Stimulated activated CD4-positive, alpha-beta T cell treated with anti-CD3 and anti-CD28 coated beads, Interleukin-1b, Interleukin-23, amount 100 ng/mL, for 24 hours (primary cell): ENCODE measurements at regions not wholly inside any gene's neighbourhood (a gene's known extent, or its start where the extent isn't known, plus 50 kb on each side); places are given as distances from the start of the nearest gene placed in this dataset.
"Not testable (repeated sequence)": the region's sequence is repeated elsewhere in the genome, so short reads cannot be mapped to it uniquely, and the experiment has no call there.

Experiments used
- DNase-seq, 4 experiments: peaks; one replicate each; pipeline ENCODE4 v3.0.0-alpha.2; 2020; ENCODE audit warnings: low read depth in 4 of 4, low spot score in 1 of 4

DNA sequence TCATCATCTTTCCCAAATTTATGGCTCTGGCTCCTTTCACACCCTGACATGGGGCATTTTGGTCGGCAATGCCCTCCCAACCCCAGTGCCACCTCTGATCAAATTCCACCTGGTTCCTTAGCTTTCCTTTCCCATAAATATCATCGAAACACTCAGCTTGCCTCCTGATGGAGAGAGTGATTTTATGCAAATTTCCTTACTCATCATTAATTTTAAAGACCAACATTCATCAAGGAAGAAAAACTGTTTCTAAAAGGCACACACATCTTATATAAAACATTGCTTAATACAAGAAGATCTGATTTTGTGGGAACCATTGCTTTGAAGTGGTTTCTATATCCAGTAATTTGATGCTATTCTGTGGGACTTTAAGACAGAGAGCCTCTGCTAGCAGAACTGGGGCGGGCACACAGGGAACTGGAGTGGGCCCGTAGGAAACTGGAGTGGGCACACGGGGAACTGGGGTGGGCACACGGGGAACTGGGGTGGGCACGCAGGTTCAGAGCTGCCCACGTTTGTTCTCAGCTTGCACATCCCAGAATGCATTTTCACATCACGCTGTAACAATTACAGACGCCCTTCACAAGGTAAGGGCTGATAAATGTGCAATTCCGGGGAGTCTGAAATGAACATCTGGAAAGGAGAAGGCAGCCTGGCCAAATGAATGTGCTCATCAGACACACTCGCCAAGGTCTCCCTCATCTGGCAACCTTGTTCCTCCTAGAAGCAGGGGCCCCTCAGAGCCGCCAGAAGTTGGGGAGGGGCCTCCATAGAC, 174.2 kb downstream of the RTP5 start:
- DNase-seq = no peak

- no peak for DNase-seq
Measured at GRCh38 chr2:242044313-242044590, 174.7 kb downstream of the RTP5 start.

- not testable (repeated sequence) for DNase-seq
Measured at GRCh38 chr2:242045596-242046144, 176.1 kb downstream of the RTP5 start.

DNA sequence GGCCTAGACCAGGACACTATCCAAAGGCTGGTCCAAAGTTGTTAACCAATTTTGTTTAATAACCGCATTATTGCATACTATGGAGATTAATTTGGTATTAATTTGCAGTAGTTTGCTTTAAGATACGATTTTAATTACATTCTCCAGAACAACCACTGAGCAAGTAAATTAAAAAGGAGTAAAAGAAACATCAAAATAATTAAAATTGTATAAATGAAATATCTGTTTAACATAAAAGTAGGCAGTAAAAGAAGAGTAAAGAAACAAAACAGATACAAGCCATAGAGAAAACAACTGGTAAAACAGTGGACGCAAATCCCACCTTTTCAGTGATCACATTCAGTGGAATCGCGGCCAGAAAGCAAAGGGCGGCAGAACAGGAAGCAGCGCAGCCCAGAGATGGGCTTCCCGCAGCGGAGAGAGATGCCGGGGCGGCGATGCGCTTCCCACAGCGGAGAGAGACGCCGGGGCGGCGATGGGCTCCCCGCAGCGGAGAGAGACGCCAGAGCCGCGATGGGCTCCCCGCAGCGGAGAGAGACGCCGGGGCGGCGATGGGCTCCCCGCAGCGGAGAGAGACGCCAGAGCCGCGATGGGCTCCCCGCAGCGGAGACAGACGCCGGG, 176.8 kb downstream of the RTP5 start:
- no peak for DNase-seq

GRCh38 chr2:242047963-242048362, 178.4 kb downstream of the RTP5 start:
- DNase-seq = no peak

DNA sequence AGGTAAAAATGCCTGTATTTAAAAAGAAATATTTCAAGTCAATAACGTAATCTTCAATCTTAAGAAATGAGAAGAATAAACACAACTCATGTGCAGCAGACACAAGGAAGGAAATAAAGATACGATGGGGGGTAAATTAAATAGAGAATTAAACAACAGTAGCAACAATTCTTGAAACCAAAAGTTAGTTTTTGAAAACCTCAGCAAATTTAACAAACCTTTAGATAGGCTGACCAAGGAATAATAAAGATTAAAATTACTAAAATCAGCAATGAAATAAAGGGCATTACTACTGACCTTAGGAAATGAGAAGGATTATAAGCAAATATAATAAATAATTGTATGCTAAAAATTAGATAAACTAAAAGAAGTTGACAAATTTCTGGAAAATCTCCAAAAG, 178.9 kb downstream of the RTP5 start:
- no peak for DNase-seq

DNA sequence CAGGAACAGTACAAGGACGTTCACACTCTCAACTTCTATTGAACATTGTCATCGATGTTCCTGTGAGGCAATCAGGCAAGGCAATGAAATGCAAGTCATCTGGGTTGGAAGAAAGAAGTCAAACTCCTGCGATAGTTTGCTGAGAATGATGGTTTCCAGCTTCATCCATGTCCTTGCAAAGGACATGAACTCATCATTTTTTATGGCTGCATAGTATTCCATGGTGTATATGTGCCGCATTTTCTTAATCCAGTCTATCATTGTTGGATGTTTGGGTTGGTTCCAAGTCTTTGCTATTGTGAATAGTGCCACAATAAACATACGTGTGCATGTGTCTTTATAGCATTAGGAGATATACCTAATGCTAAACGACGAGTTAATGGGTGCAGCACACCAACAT, 180.0 kb downstream of the RTP5 start:
- DNase-seq = not testable (repeated sequence)

DNA sequence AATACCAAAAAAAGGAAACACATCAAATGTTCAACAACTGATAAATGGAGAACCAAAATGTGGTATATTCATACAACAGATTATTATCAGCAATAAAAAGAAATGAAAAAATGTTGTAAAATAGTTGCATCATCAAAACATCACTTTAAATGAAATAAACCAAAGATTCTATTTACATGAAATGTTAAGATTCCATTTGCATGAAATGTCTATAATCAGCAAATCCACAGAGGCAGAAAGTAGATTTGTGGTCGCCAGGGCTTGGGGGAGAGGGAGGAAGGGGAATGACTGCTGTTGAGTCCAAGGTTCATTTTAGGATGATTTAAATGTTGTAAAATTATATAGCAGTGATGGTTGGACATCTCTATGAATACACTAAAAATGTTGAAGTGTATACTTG, 181.9 kb downstream of the RTP5 start:
- no peak for DNase-seq

DNA sequence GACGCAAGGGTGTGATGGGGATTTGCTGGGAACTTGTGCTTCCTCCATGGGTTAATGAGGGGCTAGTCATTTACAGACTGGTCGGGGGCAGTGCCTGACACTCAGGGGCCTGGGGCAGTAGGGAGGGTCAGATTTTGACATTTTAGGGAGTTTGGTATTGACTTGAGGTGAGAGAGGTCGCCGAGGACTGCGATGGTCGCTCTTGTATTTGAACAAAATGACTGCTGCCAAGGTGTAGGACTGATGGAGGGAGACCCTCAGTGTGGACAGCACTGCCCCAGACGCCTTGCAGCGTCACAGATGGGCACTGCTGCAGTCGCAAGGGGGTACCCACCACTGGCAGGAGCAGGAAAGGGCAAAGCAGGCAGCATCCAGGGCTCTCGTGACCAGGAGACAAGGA, 182.9 kb downstream of the RTP5 start:
- no peak for DNase-seq

DNA sequence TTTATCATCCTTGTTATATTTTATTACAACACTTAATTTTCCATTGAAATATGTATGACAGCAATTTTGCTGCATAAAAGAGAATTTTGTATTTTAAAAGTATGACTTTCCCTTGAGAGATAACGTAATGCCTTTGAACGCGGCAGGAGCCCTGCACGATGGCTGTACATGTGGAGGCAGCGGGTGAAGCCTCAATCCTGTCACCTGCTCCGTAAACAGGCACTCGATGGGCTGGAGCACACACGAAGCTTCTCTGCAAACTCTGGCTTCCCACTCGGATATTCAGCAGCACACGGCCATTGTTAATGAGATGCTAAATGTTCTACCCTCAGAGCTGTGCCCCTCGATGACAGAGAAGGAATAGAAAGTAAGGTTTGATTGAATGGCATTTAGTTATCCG, 184.4 kb downstream of the RTP5 start:
- no peak for DNase-seq

GRCh38 chr2:242054406-242054805, 184.9 kb downstream of the RTP5 start:
- no peak for DNase-seq

- DNase-seq = no peak
Measured at GRCh38 chr2:242054881-242055801, 185.6 kb downstream of the RTP5 start.

- DNase-seq = no peak
Measured at GRCh38 chr2:242056026-242056425, 186.5 kb downstream of the RTP5 start.

DNA sequence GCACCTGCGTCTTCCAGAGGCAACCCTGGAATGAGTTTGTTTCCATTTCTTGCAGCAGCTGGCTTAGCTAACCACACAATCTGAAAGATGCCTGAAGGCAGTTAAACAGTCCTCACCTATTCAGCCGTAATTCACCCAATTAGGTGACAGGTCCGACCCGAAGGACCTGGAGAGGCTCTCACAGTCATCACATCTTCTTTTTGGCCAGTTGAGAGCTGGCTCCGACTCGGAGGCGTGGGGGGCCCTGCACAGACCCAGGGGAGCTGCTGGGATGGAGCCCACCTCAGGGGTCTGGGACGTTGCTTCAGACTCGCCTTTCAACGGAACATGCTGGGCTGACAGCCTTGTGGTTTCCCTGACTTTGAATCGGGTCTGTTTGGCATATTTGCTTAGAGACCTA, 187.3 kb downstream of the RTP5 start:
- no peak for DNase-seq

DNA sequence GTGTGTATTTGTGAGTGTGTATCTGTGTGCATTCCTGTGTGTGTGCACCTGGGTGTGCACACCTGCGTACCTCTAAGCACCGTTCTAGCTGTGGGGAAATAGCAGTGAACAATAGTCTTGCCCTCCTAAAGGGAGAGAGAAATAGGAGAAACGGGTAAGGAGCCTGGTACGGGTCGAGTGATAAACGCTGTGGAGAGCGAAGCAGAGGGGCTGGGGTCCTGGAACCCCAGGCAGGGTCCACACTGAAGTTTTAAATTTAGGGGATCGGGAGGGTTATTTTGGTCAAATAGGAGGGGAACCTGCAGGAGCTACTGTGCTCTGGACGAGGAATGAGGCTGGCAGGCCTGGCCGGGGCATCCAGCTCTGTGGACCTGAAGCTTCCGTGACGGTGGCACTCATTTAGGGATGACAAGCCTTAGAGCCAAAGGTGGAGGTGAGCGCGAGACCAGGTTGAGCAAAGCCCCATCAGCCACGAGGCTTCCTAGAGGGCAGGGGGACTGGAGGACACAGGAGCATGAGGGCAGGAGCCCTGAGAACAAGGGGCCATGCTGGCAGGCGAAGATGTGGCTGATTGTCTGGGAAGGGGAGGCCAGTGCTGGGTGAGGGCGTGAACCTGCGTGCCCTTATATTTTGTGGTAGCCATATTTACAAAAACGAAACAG, 188.0 kb downstream of the RTP5 start:
- no peak for DNase-seq

DNA sequence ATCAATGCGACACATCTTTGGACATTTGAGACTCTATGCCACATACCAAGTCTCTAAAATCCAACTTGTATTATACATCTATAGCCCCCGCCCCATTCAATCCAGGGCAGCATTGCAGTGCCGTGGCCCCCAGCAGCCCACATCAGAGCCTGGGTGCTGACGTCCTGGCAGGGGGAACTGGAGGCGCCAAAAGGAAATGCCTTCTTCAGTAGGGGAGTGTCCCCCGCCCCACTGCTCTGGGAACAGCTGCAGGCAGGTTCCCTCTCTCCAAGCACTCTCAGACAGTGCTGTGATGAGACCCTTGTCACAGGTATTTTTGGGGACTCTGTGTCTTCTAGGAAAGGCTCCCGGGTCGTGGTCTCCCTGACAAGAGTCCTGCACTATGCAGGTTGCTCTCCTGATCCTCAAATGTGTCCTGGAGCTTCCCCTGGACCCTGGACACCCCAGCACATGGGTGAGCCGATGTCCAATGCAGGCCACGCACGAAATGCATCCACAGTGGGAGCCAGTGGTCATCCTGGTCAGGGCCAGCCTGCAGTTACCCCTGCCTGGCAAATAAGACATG, 188.7 kb downstream of the RTP5 start:
- no peak for DNase-seq

DNA sequence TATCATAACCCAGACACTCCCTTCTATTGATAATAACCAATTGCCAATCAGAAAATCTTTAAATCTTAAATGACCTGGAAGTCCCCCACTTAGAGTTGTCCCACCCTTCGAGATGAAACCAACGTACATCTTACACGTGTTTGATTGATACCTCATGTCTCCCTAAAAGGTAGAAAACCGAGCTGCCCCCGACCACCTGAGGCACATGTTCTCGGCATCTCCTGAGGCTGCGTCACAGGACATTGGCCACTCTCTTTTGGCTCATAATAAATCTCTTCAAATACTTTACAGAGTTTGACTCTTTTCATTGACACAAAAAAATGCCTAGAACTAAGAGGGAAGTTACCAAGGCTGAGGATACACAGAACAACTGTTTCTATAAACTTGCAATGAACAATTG, 190.0 kb downstream of the RTP5 start:
- no peak for DNase-seq

- DNase-seq = no peak
Measured at GRCh38 chr2:242060212-242060835, 190.8 kb downstream of the RTP5 start.

GRCh38 chr2:242061930-242062329, 192.4 kb downstream of the RTP5 start:
- DNase-seq = not testable (repeated sequence)

DNA sequence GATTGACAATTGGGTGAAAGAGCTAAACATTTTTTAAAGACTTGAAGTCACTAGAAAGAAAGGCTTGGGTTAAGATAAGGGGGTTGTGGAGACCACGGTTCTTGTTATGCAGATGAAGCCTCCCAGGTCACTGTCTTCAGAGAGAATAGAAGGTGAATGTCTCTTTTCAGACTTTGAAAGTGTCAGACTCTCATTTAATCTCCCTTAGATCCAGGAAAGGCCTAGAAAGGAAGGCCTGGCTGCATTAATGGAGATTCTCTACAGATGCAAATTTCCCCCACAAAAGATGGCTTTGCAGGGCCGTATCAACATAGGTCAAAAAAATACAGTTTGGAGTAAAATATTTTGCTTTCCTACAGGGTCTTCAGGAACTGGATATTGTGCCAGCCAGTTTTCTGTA, 193.9 kb downstream of the RTP5 start:
- DNase-seq = no peak

DNA sequence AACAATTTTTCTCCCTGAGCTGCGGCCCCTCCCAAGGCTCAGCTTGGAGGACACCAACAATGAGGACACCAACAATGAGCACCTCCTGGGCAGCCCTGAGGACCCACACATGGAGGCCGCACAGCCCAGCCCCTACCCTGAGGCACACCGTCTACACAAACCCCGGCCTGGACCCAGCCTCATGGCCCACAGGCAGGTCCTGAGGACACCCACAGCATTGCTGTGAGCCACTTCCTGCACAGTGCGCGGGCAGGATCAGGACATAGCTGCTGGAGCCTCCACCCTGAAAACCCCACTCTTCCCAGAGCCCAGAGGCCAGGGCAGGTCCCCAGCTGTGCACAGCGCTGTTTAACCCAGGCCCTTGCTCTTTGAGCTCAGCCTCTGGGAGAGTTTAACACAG, 194.3 kb downstream of the RTP5 start:
- DNase-seq = no peak
